Upper lobe of left lung (tissue), 4 donors: ENCODE measurements at regions not wholly inside any gene's neighbourhood (a gene's known extent, or its start where the extent isn't known, plus 50 kb on each side); places are given as distances from the start of the nearest gene placed in this dataset.

ENCODE experiments used
- CTCF ChIP-seq, 6 experiments: fragments of 450-650 bp in 4 of 6; fragments of 200-600 bp in 2 of 6; sonication (generic) in 2 of 6; IDR thresholded peaks; one replicate each; pipeline ENCODE4 v1.5.1; 2016 to 2019; ENCODE audit warnings: antibody characterized with exemption in 6 of 6
- EP300 ChIP-seq, 4 donors: sonication (generic); formaldehyde crosslinking; IDR thresholded peaks; one replicate each; pipeline ENCODE4 v1.5.1; 2017; ENCODE audit warnings: antibody characterized with exemption in 4 of 4, control low read depth in 2 of 4
- POLR2A ChIP-seq, 4 donors: fragments of 450-650 bp; IDR thresholded peaks; one replicate each; pipeline ENCODE4 v1.5.1; 2016 to 2017; ENCODE audit warnings: antibody characterized with exemption in 4 of 4, mild to moderate bottlenecking in 2 of 4
- POLR2AphosphoS5 ChIP-seq, 2 donors: sonication (generic); formaldehyde crosslinking; IDR thresholded peaks; one replicate each; pipeline ENCODE4 v1.5.1; 2017; ENCODE audit warnings: antibody characterized with exemption in 2 of 2

- TF ChIP-seq CTCF (IDR thresholded peaks at IDR 0.05) (no peak), EP300 (IDR thresholded peaks at IDR 0.05) (no peak), POLR2A (IDR thresholded peaks at IDR 0.05) (no peak), POLR2AphosphoS5 (IDR thresholded peaks at IDR 0.05) (no peak)
These were observed 124.1 kb upstream of the RBM19 start for GRCh38 chr12:114090211-114090610.
